HG02970 (cell line): ENCODE measurements at regions not wholly inside any gene's neighbourhood (a gene's known extent, or its start where the extent isn't known, plus 50 kb on each side); places are given as distances from the start of the nearest gene placed in this dataset.

Source experiments
- ATAC-seq: cut with Tn5 transposase; IDR thresholded peaks from one replicate; pipeline ENCODE4 v1.9.1; 2021; ENCODE audit warnings: mild to moderate bottlenecking, moderate library complexity, moderate number of reproducible peaks; ENCODE audit not compliant: unreplicated experiment, low FRiP score

- no peak for ATAC-seq
Observed at GRCh38 chr12:76135456-76135855, 51.0 kb upstream of the NAP1L1 start.
